ENCODE measurements at regions not wholly inside any gene's neighbourhood (a gene's known extent, or its start where the extent isn't known, plus 50 kb on each side); places are given as distances from the start of the nearest gene placed in this dataset.

GRCh38 chr2:71928734-71929481 lies 218.8 kb downstream of the CYP26B1 start:
- H3K9me3 Mint-ChIP-seq = no peaks in the 10 kb centered on the region
- no peaks in the 10 kb centered on the region for H3K27me3 Mint-ChIP-seq (ENCODE audit: low read depth)
- H3K4me3 Mint-ChIP-seq = no peak overlapping the region
- peaks cover 49% of the 10 kb centered on the region for H3K4me1 Mint-ChIP-seq
- TF ChIP-seq CTCF (IDR thresholded peaks at IDR 0.05; ENCODE audit: unreplicated experiment) = no peak
- DNase-seq (ENCODE audit: low spot score in 2 of 2, unreplicated experiment in 2 of 2) = no peak
- H3K36me3 Mint-ChIP-seq = no peaks in the 10 kb centered on the region
- H3K27ac Mint-ChIP-seq = no peak overlapping the region

DNA sequence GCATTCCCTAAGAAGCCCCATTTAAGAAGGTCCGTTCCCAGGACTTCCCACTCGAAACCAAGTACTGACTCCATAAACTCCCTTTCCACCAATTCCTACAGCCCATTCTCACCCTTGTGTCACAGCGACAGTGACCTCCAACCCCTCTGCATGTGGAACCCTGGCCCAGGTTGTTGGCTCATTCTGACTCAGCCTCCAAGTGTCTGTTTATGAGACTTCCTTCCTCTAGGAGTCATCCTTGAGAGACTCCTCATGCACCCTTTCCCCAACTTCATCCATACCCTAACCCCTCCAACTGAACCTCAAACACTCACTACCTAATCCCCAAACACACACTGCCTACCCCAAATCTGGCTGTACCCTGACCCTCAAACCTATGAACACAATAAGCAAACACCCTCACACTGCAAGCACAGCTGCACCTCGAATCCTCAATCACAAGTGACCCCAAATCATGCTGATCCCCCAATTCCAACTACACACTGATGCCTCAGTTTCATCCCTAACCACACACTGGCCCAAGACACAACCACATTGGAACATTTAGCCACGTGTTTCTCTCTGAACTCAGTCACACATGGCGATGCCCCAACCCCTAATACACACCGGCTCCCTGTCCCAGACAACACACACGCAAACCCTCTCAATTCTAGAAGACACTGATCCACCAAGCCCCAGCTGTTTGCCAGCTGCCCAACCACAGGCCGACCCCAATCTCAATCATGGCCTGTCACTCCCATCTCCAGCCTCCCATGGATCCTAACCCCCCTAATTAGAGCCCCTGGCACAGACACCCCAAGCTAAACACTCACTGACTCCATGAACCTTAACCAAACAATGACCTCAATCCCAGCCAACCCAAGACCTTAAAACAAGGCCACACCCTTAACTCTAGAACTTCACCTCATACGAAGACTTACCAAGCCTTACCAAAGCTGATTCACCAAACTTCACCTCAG lies 219.6 kb downstream of the CYP26B1 start:
- H3K4me3 Mint-ChIP-seq = no peak overlapping the region
- no peaks in the 10 kb centered on the region for H3K9me3 Mint-ChIP-seq
- no peak overlapping the region for H3K27ac Mint-ChIP-seq
- peaks cover 48% of the 10 kb centered on the region for H3K4me1 Mint-ChIP-seq
- TF ChIP-seq CTCF (IDR thresholded peaks at IDR 0.05; ENCODE audit: unreplicated experiment) = no peak
- H3K36me3 Mint-ChIP-seq = no peaks in the 10 kb centered on the region
- no peak for DNase-seq (ENCODE audit: low spot score in 2 of 2, unreplicated experiment in 2 of 2)
- H3K27me3 Mint-ChIP-seq (ENCODE audit: low read depth) = no peaks in the 10 kb centered on the region

DNA sequence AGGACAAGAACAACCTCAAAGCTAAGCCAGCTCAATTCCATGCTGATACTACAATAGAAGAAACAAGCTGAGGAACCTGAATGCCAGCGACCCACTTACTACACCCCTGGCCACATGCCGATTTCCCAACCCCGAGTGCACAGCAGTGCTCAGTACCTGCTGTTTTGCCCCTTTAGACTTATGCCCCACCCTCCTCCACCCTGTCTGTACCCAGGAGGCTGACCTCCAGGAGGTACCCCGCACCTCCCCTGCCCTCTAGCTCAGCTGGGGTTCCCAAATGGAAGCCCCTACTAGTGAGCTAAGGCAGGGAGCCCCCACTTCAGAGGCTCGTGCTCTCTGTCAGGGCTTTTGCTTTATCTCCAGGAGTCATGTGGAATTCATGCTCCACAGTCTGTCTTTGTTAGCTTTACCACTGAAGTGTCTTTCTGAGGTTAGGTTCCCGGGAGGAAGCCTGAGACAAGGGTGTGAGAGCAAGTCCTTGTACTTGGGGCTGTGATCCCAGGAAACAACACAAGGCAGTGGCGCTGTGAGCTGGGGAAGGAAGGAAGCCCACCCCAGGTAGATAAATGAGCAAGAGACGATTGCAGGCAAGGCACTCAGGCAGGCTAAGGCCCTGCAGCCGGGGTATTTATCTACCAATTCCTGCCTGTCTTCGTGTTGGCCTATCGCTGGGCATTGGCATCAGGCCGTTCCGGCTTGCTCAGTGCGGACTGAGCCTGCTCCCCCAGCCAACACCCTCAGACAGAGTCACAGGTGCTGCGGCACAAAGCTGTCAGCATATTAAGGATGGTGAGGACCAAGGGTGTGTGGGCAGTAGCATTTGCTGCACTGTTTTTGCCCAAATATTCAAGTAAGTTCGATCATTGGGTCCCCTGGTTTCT lies 220.5 kb downstream of the CYP26B1 start:
- Mint-ChIP-seq H3K4me1 (peaks cover 43% of the 10 kb centered on the region), H3K9me3 (no peaks in the 10 kb centered on the region)

GRCh38 chr2:71926089-71926447 lies 221.6 kb downstream of the CYP26B1 start:
- Mint-ChIP-seq H3K4me3 (no peak overlapping the region), H3K4me1 (peaks cover 40% of the 10 kb centered on the region), H3K27ac (no peak overlapping the region), H3K36me3 (no peaks in the 10 kb centered on the region), H3K9me3 (no peaks in the 10 kb centered on the region), H3K27me3 (ENCODE audit: low read depth) (no peaks in the 10 kb centered on the region)
- peak in 1 of 2 experiments; percentile 11 for DNase-seq (ENCODE audit: low spot score in 2 of 2, unreplicated experiment in 2 of 2)
- TF ChIP-seq CTCF (IDR thresholded peaks at IDR 0.05; ENCODE audit: unreplicated experiment) = no peak

More for the DNA sequence above, 220.5 kb downstream of the CYP26B1 start:
- H3K27me3 Mint-ChIP-seq (ENCODE audit: low read depth) = no peaks in the 10 kb centered on the region
- DNase-seq (ENCODE audit: low spot score in 2 of 2, unreplicated experiment in 2 of 2) = no peak
- H3K36me3 Mint-ChIP-seq = no peaks in the 10 kb centered on the region
- H3K27ac Mint-ChIP-seq = no peak overlapping the region
- TF ChIP-seq CTCF (IDR thresholded peaks at IDR 0.05; ENCODE audit: unreplicated experiment) = no peak
- no peak overlapping the region for H3K4me3 Mint-ChIP-seq

Data from mesothelial cell of epicardium (in vitro differentiated cells).